SK-N-SH (cell line): ENCODE measurements at regions not wholly inside any gene's neighbourhood (a gene's known extent, or its start where the extent isn't known, plus 50 kb on each side); places are given as distances from the start of the nearest gene placed in this dataset.

Experiments
- CTCF ChIA-PET: fragments of 300-600, 350-600 bp; formaldehyde crosslinking; extraction: SDS; loops from one replicate; lab custom pipeline; 2021; lab: Yijun Ruan, JAX
- POLR2A ChIA-PET: fragments of 350-600 bp; sonication (Branson Sonifier 250); formaldehyde crosslinking; extraction: SDS; loops from one replicate; lab custom pipeline; 2020; ENCODE audit warnings: antibody characterized with exemption, inconsistent platforms; lab: Yijun Ruan, JAX
- DNase-seq: peaks from one replicate; pipeline ENCODE4 v3.0.0; 2012
- H2AFZ ChIP-seq: fragments of 200-600 bp; sonication (generic); 2 replicates; pipeline ENCODE4 v1.8.1; 2016; ENCODE audit warnings: antibody characterized with exemption, mild to moderate bottlenecking, low read depth
- H3F3A ChIP-seq: fragments of 200-600 bp; sonication (generic); replicated peaks from 2 replicates; pipeline ENCODE3; 2016; ENCODE audit warnings: antibody characterized with exemption, mild to moderate bottlenecking; ENCODE audit not compliant: insufficient read depth
- H3K27ac ChIP-seq, 2 experiments: fragments of 200-500 bp in 1 of 2; fragments of 200-600 bp in 1 of 2; sonication (Bioruptor generic) in 1 of 2; sonication (generic), shearing (Covaris generic) in 1 of 2; 2 replicates each; pipeline versions ENCODE4 v1.5.1 to v1.6.1; 2014 to 2016; ENCODE audit warnings: low read depth in 2 of 2, inconsistent platforms in 1 of 2, low read length in 1 of 2, mild to moderate bottlenecking in 1 of 2, mixed read lengths in 1 of 2
- H3K27me3 ChIP-seq: fragments of 200-600 bp; sonication (generic), shearing (Covaris generic); 2 replicates; pipeline ENCODE4 v1.6.1; 2016; ENCODE audit warnings: mixed run types; ENCODE audit not compliant: insufficient read depth
- H3K36me3 ChIP-seq, 2 experiments: fragments of 200-500 bp in 1 of 2; fragments of 200-600 bp in 1 of 2; sonication (Bioruptor generic) in 1 of 2; sonication (generic) in 1 of 2; replicated peaks in 1 of 2; 2 replicates each; pipeline versions ENCODE3 to v1.5.1; 2014 to 2016; ENCODE audit warnings: low read length in 1 of 2, mild to moderate bottlenecking in 1 of 2; ENCODE audit not compliant: insufficient read depth in 2 of 2, control insufficient read depth in 1 of 2
- H3K4me1 ChIP-seq, 2 experiments: fragments of 200-500 bp in 1 of 2; fragments of 200-600 bp in 1 of 2; sonication (Bioruptor generic) in 1 of 2; sonication (generic), shearing (Covaris generic) in 1 of 2; 2 replicates each; pipeline versions ENCODE4 v1.5.1 to v1.6.1; 2014 to 2016; ENCODE audit warnings: low read depth in 1 of 2, low read length in 1 of 2, mixed run types in 1 of 2; ENCODE audit not compliant: insufficient read depth in 2 of 2, control insufficient read depth in 1 of 2
- H3K4me2 ChIP-seq: fragments of 200-600 bp; sonication (generic), shearing (Covaris generic); 2 replicates; pipeline ENCODE4 v1.6.1; 2017; ENCODE audit warnings: mixed run types
- H3K4me3 ChIP-seq, 2 experiments: fragments of 200-500 bp in 1 of 2; fragments of 200-600 bp in 1 of 2; sonication (Bioruptor generic) in 1 of 2; sonication (generic), shearing (Covaris generic) in 1 of 2; 2 replicates each; pipeline versions ENCODE4 v1.5.1 to v1.8.1; 2014 to 2016; ENCODE audit warnings: low read depth in 2 of 2, inconsistent platforms in 1 of 2, low read length in 1 of 2, mild to moderate bottlenecking in 1 of 2, mixed read lengths in 1 of 2, moderate library complexity in 1 of 2
- H3K79me2 ChIP-seq: fragments of 200-600 bp; sonication (generic); 2 replicates; pipeline ENCODE4 v1.8.1; 2017; ENCODE audit warnings: mild to moderate bottlenecking; ENCODE audit not compliant: insufficient read depth
- H3K9ac ChIP-seq: fragments of 200-600 bp; sonication (generic); 2 replicates; pipeline ENCODE4 v1.6.1; 2017; ENCODE audit warnings: mixed run types
- H3K9me2 ChIP-seq: fragments of 200-600 bp; sonication (generic); 2 replicates; pipeline ENCODE4 v1.6.1; 2017; ENCODE audit warnings: mixed run types
- H3K9me3 ChIP-seq: fragments of 200-600 bp; sonication (generic); 2 replicates; pipeline ENCODE4 v1.6.1; 2017; ENCODE audit warnings: mixed run types, mild to moderate bottlenecking, moderate library complexity
- H4K20me1 ChIP-seq: fragments of 200-600 bp; sonication (generic); 2 replicates; pipeline ENCODE4 v1.6.1; 2017; ENCODE audit warnings: mild to moderate bottlenecking, mixed run types; ENCODE audit not compliant: insufficient read depth
- CHD2 ChIP-seq: fragments of 150-350 bp; IDR thresholded peaks from 2 replicates; pipeline ENCODE4 v1.6.1; 2018; ENCODE audit warnings: low read length; ENCODE audit not compliant: partially characterized antibody
- ELF1 ChIP-seq: IDR thresholded peaks from 2 replicates; pipeline ENCODE4 v1.4.0; 2012
- EZH2phosphoT487 ChIP-seq: fragments of 200-600 bp; sonication (generic); IDR thresholded peaks from 2 replicates; pipeline ENCODE4 v1.6.1; 2017; ENCODE audit warnings: low read depth, mixed run types, mild to moderate bottlenecking, antibody characterized with exemption, moderate library complexity, borderline replicate concordance
- FOXJ3 ChIP-seq: sonication (generic); formaldehyde crosslinking; IDR thresholded peaks from 2 replicates; pipeline ENCODE4 v1.5.1; 2020; ENCODE audit warnings: mild to moderate bottlenecking, missing genetic modification reagents
- GATA2 ChIP-seq: sonication (generic); formaldehyde crosslinking; IDR thresholded peaks from 2 replicates; pipeline ENCODE4 v1.5.0; 2020; ENCODE audit warnings: mild to moderate bottlenecking, missing genetic modification reagents
- MAX ChIP-seq: IDR thresholded peaks from 2 replicates; pipeline ENCODE4 v1.4.0; 2012; ENCODE audit warnings: low read depth
- MEF2A ChIP-seq: IDR thresholded peaks from 2 replicates; pipeline ENCODE4 v1.4.0; 2012; ENCODE audit warnings: low read depth, borderline replicate concordance
- NFIC ChIP-seq: IDR thresholded peaks from 2 replicates; pipeline ENCODE4 v1.4.0; 2012; ENCODE audit warnings: borderline replicate concordance
- POLR2AphosphoS5 ChIP-seq: IDR thresholded peaks from 2 replicates; pipeline ENCODE4 v1.6.1; 2012; ENCODE audit warnings: low read depth, low read length
- RCOR1 ChIP-seq: fragments of 150-350 bp; IDR thresholded peaks from 2 replicates; pipeline ENCODE4 v1.6.1; 2017; ENCODE audit warnings: antibody characterized with exemption, low read length
- RXRA ChIP-seq: IDR thresholded peaks from 2 replicates; pipeline ENCODE4 v1.4.0; 2012; ENCODE audit warnings: low read depth, mild to moderate bottlenecking, borderline replicate concordance
- TCF12 ChIP-seq: IDR thresholded peaks from 2 replicates; pipeline ENCODE4 v1.4.0; 2012
- ZBTB33 ChIP-seq: IDR thresholded peaks from 2 replicates; pipeline ENCODE4 v1.4.0; 2012; ENCODE audit warnings: low read depth, borderline replicate concordance
- WGBS: methylation state at CpG from one replicate; pipeline ENCODE4 v1.1.6; 2017; ENCODE audit warnings: low lambda C conversion rate; 5-methylcytosine and 5-hydroxymethylcytosine counted together

- no peaks in the 10 kb centered on the region for H3K79me2 ChIP-seq
- no peaks in the 10 kb centered on the region for H4K20me1 ChIP-seq
- H3K9me3 ChIP-seq: no peaks in the 10 kb centered on the region
- CTCF ChIA-PET: interaction anchor here (0.9 to 4.5 kb wide), 8 partner anchors 10 to 436 kb away, joined by 3 to 36 read pairs (median 4); no protein-coding TSS in a partner anchor
- peaks cover 15 to 18% of the 10 kb centered on the region in 2 experiments; a peak in 3 of 4 replicates for H3K4me1 ChIP-seq
- H3K36me3 ChIP-seq: no peaks in the 10 kb centered on the region
- peak overlapping the region in 1 of 2 experiments; percentile 64; a peak in 2 of 4 replicates for H3K27ac ChIP-seq
- H3F3A ChIP-seq: peaks cover 3% of the 10 kb centered on the region
- POLR2A ChIA-PET: no interaction called here
- no peaks in the 10 kb centered on the region for H3K9me2 ChIP-seq
- TF ChIP-seq GATA2 (peak; percentile 35; the same call in 1 of the 2 replicates), RCOR1 (0 out of 2 replicates have a peak, but pooled peaks have one; percentile 19), EZH2phosphoT487 (no peak)
- 88% methylated on average over 7 of the region's 8 CpGs for WGBS
- H3K9ac ChIP-seq: no peak overlapping the region
- peak; percentile 57 for DNase-seq
- no peaks in the 10 kb centered on the region for H3K27me3 ChIP-seq
- no peak overlapping the region for H3K4me3 ChIP-seq
- H2AFZ ChIP-seq: no peak overlapping the region
- no peak overlapping the region for H3K4me2 ChIP-seq
Measured at GRCh38 chr4:153137677-153138630, 66.3 kb upstream of the TRIM2 start.

GRCh38 chr4:153138736-153139135 lies 65.5 kb upstream of the TRIM2 start:
- no peak for TF ChIP-seq FOXJ3 (CRISPR knock-in tag)
- TF ChIP-seq TCF12: no peak
- TF ChIP-seq GATA2: no peak
- no peak for TF ChIP-seq CHD2
- TF ChIP-seq MEF2A: no peak
- TF ChIP-seq ZBTB33: no peak
- TF ChIP-seq MAX: no peak
- TF ChIP-seq RXRA: no peak
- no peak for TF ChIP-seq POLR2AphosphoS5
- no peak for TF ChIP-seq RCOR1
- TF ChIP-seq NFIC: no peak
- TF ChIP-seq ELF1: no peak
- 87% methylated on average over 5 of the region's 5 CpGs for WGBS

More at GRCh38 chr4:153138736-153139135, 65.5 kb upstream of the TRIM2 start:
- H3K4me1 ChIP-seq: peaks cover 22 to 26% of the 10 kb centered on the region in 2 experiments
- H2AFZ ChIP-seq: no peak overlapping the region
- no peak overlapping the region for H3K4me2 ChIP-seq
- no peaks in the 10 kb centered on the region for H3K9me3 ChIP-seq
- no peak overlapping the region for H3K4me3 ChIP-seq
- H3K79me2 ChIP-seq: no peaks in the 10 kb centered on the region
- H4K20me1 ChIP-seq: no peaks in the 10 kb centered on the region
- H3K36me3 ChIP-seq: no peaks in the 10 kb centered on the region
- H3K27me3 ChIP-seq: no peaks in the 10 kb centered on the region
- POLR2A ChIA-PET: no interaction called here
- CTCF ChIA-PET: interaction anchor here (0.7 to 4.5 kb wide), 6 partner anchors 11 to 435 kb away, joined by 3 to 36 read pairs (median 5); no protein-coding TSS in a partner anchor
- no peak overlapping the region for H3K9ac ChIP-seq
- peaks cover 11% of the 10 kb centered on the region for H3F3A ChIP-seq
- H3K27ac ChIP-seq: peak overlapping the region in 1 of 2 experiments; percentile 64; a peak in 2 of 4 replicates
- peak; percentile 31 for DNase-seq
- no peaks in the 10 kb centered on the region for H3K9me2 ChIP-seq
